Fibroblast of villous mesenchyme (primary cell): ENCODE measurements at regions not wholly inside any gene's neighbourhood (a gene's known extent, or its start where the extent isn't known, plus 50 kb on each side); places are given as distances from the start of the nearest gene placed in this dataset.
"Not testable (repeated sequence)": the region's sequence is repeated elsewhere in the genome, so short reads cannot be mapped to it uniquely, and the experiment has no call there.

Experiments
- DNase-seq: peaks from one replicate; pipeline ENCODE4 v3.0.0-alpha.2; 2010; ENCODE audit warnings: low read depth
- H3K4me3 ChIP-seq: 2 replicates; pipeline ENCODE4 v1.5.1; 2011; ENCODE audit warnings: low read depth, mild to moderate bottlenecking, low read length
- TF ChIP-seq, protein P1 (sequence below): IDR thresholded peaks from 2 replicates; pipeline ENCODE4 v1.5.1; 2012; ENCODE audit warnings: low read depth, mild to moderate bottlenecking, low read length; ENCODE audit not compliant: insufficient read depth

DNA sequence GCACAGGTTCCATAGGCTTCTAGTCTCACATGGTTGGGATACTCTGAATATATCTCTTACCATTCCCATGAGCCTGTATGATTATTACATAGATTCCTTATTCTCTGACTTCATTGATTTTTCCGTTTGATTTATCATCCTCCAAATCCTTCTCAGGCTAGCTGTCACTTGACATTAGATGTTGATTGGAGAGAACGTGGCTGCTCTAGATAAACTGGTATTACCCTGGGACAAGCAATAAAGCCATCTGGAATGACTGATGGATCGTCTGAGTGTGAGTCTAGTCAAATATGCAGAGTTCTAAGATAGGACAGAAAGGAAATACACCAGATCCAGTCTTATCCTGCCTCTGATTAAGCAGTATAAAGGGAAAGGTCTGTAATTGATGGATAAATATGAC is 325.6 kb upstream of the EPHA4 start:
- DNase-seq = no peak
- TF ChIP-seq, protein P1, sequence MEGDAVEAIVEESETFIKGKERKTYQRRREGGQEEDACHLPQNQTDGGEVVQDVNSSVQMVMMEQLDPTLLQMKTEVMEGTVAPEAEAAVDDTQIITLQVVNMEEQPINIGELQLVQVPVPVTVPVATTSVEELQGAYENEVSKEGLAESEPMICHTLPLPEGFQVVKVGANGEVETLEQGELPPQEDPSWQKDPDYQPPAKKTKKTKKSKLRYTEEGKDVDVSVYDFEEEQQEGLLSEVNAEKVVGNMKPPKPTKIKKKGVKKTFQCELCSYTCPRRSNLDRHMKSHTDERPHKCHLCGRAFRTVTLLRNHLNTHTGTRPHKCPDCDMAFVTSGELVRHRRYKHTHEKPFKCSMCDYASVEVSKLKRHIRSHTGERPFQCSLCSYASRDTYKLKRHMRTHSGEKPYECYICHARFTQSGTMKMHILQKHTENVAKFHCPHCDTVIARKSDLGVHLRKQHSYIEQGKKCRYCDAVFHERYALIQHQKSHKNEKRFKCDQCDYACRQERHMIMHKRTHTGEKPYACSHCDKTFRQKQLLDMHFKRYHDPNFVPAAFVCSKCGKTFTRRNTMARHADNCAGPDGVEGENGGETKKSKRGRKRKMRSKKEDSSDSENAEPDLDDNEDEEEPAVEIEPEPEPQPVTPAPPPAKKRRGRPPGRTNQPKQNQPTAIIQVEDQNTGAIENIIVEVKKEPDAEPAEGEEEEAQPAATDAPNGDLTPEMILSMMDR = no peak
- no peak overlapping the region for H3K4me3 ChIP-seq

DNA sequence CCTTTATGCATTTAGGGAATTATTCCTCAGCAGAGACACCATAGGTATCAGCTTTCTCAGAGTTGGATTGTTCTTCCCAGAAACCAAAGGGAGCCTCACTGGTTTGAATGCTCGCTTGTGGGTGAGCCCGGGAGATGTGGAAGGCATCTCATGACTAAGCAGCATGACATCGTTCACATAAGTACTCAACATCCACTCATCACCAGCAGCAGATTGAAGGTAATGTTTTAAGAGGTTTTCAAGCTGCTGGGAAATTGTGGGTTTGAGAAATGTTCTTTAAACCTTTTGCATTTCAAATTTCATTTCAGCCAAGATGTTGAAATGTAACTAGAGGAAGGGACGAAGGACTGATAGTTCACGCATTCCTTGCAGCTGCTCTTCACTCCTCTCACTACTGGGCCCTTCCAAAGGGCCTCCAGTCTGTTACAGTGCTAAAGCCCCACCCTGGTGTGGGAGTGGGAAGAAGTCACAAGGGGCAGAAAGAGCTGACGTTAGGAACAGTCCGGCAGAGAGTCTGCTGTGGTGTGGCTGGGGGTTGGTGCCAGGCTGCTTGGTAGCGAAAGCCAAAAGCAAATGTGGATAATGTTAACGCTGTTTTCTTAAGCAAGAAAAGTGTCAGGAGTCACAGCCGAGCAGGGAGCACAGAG is 324.5 kb upstream of the EPHA4 start:
- DNase-seq = no peak
- H3K4me3 ChIP-seq = no peak overlapping the region
- TF ChIP-seq, protein P1 = no peak

DNA sequence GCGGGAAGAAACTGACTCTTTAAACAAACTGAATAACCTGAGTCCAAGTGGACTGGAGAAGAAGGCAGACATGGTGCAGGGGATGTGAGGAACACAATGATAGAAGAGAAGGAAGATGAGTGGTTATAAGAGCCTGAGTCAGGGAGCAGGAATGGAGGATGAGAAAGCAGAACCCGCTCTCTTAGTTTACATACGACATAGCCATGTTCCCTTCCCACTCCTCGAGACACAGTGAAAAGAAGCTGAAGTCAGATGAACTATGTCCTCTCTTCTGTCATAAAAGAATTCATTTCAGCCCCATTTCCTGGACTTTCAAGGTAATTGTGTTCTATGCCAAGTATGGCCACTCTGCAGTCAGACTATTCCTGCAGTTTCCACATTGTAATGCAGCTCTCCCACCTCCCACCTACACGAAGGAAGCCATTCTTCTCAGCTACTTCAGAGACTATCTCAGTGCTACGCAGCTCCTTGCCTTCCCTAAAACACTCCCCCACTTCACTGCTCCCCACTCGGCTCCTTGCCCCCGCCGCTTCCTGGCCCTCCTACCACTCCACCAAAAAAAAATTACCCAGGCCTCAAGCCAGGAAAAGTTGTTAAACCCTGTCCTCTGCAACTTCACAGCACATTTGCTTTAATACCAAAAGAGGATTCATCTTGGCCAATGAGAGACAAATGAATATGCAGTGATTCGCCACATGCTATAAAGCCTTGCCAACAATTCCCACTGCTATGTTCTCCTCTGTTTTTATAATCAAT is 323.4 kb upstream of the EPHA4 start:
- no peak overlapping the region for H3K4me3 ChIP-seq
- no peak for DNase-seq
- TF ChIP-seq, protein P1 = no peak

DNA sequence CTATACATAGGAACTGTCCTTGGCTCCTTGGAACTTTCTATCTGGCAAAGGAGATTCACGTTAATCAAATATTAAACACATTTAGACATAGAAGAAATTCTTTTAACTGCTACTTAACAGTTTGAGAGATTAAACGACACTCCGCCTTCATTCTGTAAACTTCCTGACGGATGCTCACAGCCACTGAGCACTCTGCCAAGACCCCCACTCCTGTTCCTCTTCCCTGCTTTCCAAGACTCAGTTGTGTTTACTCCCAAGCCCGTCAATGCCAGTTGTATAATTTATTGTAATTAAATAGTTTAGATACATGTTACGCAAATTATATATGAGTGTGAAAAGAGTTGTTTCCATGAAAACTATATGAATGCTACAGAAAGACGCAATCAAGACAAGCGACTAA is 321.4 kb upstream of the EPHA4 start:
- TF ChIP-seq, protein P1 = no peak
- no peak overlapping the region for H3K4me3 ChIP-seq
- no peak for DNase-seq

DNA sequence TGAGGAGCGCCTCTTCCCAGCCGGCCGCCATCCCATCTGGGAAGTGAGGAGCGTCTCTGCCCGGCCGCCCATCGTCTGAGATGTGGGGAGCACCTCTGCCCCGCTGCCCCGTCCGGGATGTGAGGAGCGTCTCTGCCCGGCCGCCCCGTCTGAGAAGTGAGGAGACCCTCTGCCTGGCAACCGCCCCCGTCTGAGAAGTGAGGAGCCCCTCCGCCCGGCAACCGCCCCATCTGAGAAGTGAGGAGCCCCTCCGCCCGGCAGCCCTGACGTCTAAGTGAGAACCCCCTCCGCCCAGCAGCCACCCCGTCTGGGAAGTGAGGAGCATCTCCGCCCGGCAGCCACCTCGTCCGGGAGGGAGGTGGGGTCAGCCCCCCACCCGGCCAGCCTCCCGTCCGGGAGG is 319.9 kb upstream of the EPHA4 start:
- DNase-seq, H3K4me3 ChIP-seq: not testable (repeated sequence)

DNA sequence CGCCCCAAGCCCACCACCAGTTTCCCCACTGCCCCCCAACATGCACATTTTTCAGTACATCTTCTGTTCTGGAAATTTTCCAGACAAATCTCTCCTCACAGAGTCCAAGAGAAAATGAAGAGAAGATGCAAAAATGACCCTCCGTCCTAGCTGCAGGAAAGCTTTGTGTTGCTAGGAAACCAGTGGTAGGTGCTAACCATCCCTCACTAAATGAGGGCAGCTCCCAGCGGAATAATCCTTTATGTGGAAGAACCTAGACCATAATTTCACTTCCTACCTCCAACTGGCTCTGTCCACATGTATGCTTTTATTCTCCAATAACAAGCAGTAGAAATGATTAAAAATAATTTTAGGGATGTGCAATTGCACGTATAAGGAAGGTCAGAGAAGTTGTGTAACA is 311.9 kb upstream of the EPHA4 start:
- no peak for DNase-seq
- TF ChIP-seq, protein P1 = no peak
- H3K4me3 ChIP-seq = no peak overlapping the region

DNA sequence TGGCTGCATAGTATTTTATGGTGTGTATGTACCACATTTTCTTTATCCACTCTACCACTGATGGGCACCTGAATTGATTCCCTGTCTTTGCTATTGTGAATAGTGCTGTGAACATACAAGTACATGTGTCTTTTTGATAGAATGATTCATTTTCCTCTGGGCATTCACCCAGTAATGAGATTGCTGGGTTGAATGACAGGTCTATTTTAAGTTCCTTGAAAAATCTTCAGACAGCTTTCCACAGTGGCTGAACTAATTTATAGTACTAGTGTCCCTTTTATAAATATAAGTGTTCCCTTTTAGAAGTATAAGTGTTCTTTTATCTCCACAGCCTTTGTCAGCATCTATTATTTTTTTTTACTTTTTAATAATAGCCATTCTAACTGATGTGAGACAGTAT is 303.9 kb upstream of the EPHA4 start:
- no peak for DNase-seq
- H3K4me3 ChIP-seq = no peak overlapping the region
- TF ChIP-seq, protein P1 = no peak
